Ishikawa (cell line): ENCODE measurements at regions not wholly inside any gene's neighbourhood (a gene's known extent, or its start where the extent isn't known, plus 50 kb on each side); places are given as distances from the start of the nearest gene placed in this dataset.
A peak's percentile ranks its signal among the peaks of the same experiment; 100 is the strongest.

Experiments used
- CEBPB ChIP-seq: IDR thresholded peaks from 2 replicates; pipeline ENCODE4 v1.6.1; 2012
- CREB1 ChIP-seq: IDR thresholded peaks from 2 replicates; pipeline ENCODE4 v1.6.1; 2012; ENCODE audit warnings: low read depth
- EGR1 ChIP-seq: IDR thresholded peaks from 2 replicates; pipeline ENCODE4 v1.6.1; 2012
- EP300 ChIP-seq: IDR thresholded peaks from 2 replicates; pipeline ENCODE4 v1.6.1; 2012; ENCODE audit warnings: borderline replicate concordance
- FOXM1 ChIP-seq: IDR thresholded peaks from 2 replicates; pipeline ENCODE4 v1.6.1; 2012; ENCODE audit warnings: low read depth, borderline replicate concordance
- NFIC ChIP-seq: IDR thresholded peaks from 2 replicates; pipeline ENCODE4 v1.6.1; 2012
- RAD21 ChIP-seq: IDR thresholded peaks from 2 replicates; pipeline ENCODE4 v1.6.1; 2012; ENCODE audit warnings: low read depth
- TAF1 ChIP-seq: IDR thresholded peaks from 2 replicates; pipeline ENCODE4 v1.6.1; 2012; ENCODE audit warnings: low read depth, mild to moderate bottlenecking
- TCF12 ChIP-seq: IDR thresholded peaks from 2 replicates; pipeline ENCODE4 v1.6.1; 2012; ENCODE audit warnings: low read depth
- TEAD4 ChIP-seq: IDR thresholded peaks from 2 replicates; pipeline ENCODE4 v1.6.1; 2012
- YY1 ChIP-seq: IDR thresholded peaks from 2 replicates; pipeline ENCODE4 v1.6.1; 2012; ENCODE audit warnings: low read depth
- ZBTB7A ChIP-seq: IDR thresholded peaks from 2 replicates; pipeline ENCODE4 v1.6.1; 2012; ENCODE audit warnings: low read depth
- TF ChIP-seq, protein P1 (sequence below): IDR thresholded peaks from 2 replicates; pipeline ENCODE4 v1.6.1; 2012
- TF ChIP-seq, protein P2 (sequence below): IDR thresholded peaks from 2 replicates; pipeline ENCODE4 v1.6.1; 2012; ENCODE audit warnings: low read depth, mild to moderate bottlenecking
- TF ChIP-seq, protein P3 (sequence below): IDR thresholded peaks from 2 replicates; pipeline ENCODE4 v1.6.1; 2012

DNA sequence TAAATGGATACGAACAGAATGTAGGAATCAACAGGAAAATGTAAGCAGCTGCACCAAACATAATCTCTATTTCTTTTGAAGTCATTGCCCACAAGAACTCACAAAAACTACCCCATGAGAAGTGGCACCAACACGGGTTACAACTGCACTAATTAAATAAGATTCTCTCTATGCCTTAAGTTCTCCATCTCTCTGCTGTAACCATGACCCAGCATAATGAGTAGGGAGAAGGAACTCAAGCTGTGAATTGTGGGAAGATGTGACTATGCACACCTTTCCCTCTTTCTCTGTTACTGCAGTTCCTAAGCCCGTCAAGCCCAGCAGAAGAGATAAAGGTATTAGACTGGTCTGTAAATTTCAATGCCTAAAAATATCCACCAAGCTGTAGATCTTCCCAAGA lies 614.0 kb downstream of the USP25 start:
- TF ChIP-seq CEBPB (no peak), ZBTB7A (no peak), TCF12 (no peak), TAF1 (no peak), EGR1 (no peak), CREB1 (no peak), EP300 (no peak), NFIC (no peak), YY1 (no peak), RAD21 (no peak), FOXM1 (no peak), TEAD4 (no peak)
- TF ChIP-seq, protein P1, sequence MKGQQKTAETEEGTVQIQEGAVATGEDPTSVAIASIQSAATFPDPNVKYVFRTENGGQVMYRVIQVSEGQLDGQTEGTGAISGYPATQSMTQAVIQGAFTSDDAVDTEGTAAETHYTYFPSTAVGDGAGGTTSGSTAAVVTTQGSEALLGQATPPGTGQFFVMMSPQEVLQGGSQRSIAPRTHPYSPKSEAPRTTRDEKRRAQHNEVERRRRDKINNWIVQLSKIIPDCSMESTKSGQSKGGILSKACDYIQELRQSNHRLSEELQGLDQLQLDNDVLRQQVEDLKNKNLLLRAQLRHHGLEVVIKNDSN: no peak
- TF ChIP-seq, protein P2, sequence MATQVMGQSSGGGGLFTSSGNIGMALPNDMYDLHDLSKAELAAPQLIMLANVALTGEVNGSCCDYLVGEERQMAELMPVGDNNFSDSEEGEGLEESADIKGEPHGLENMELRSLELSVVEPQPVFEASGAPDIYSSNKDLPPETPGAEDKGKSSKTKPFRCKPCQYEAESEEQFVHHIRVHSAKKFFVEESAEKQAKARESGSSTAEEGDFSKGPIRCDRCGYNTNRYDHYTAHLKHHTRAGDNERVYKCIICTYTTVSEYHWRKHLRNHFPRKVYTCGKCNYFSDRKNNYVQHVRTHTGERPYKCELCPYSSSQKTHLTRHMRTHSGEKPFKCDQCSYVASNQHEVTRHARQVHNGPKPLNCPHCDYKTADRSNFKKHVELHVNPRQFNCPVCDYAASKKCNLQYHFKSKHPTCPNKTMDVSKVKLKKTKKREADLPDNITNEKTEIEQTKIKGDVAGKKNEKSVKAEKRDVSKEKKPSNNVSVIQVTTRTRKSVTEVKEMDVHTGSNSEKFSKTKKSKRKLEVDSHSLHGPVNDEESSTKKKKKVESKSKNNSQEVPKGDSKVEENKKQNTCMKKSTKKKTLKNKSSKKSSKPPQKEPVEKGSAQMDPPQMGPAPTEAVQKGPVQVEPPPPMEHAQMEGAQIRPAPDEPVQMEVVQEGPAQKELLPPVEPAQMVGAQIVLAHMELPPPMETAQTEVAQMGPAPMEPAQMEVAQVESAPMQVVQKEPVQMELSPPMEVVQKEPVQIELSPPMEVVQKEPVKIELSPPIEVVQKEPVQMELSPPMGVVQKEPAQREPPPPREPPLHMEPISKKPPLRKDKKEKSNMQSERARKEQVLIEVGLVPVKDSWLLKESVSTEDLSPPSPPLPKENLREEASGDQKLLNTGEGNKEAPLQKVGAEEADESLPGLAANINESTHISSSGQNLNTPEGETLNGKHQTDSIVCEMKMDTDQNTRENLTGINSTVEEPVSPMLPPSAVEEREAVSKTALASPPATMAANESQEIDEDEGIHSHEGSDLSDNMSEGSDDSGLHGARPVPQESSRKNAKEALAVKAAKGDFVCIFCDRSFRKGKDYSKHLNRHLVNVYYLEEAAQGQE: no peak
- TF ChIP-seq, protein P3, sequence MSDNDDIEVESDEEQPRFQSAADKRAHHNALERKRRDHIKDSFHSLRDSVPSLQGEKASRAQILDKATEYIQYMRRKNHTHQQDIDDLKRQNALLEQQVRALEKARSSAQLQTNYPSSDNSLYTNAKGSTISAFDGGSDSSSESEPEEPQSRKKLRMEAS: no peak

DNA sequence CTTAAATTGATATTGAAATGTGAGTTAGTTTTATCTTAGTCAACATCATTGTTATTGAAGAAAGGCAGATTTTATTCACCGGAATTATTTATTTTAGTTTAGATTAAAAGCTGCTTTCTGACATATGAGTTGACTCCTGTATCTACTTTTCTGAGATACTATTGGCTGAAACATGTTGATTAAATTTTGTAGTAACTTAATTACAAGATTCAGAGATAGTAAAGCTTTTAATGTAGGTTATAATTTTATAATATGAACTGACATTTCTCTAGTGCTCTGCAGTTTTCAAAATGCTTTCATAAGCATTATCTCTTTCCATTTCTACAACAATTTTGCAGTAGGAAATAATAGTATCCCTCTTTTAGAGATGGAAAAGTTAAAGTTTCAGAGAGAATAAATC lies 616.0 kb downstream of the USP25 start:
- TF ChIP-seq RAD21 (no peak), CREB1 (no peak), TCF12 (no peak), CEBPB (no peak), EP300 (no peak), ZBTB7A (no peak), TAF1 (no peak), EGR1 (no peak), YY1 (no peak), NFIC (no peak)
- TF ChIP-seq, protein P2: no peak
- TF ChIP-seq, protein P3: no peak

DNA sequence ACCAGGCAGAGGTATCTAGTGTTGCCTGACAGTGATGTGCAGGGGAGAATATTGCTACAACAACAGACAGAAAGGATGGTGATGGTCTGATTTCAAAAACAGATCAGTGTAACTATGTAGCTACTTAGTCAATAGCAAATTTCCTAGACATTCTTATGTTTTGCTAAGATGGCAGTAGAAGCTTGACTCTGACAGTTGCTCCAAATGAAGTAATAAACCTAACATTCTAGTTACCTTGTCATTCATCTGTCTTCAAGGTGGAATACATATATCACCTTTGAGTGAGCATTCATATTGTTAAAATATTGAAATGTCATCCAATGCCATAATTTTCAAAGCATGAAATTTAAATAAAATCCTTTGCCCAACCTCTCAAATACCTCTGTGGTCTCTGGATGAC lies 617.4 kb downstream of the USP25 start:
- TF ChIP-seq CEBPB (no peak), FOXM1 (no peak), TEAD4 (no peak), RAD21 (no peak), YY1 (no peak)
- TF ChIP-seq, protein P1: no peak

DNA sequence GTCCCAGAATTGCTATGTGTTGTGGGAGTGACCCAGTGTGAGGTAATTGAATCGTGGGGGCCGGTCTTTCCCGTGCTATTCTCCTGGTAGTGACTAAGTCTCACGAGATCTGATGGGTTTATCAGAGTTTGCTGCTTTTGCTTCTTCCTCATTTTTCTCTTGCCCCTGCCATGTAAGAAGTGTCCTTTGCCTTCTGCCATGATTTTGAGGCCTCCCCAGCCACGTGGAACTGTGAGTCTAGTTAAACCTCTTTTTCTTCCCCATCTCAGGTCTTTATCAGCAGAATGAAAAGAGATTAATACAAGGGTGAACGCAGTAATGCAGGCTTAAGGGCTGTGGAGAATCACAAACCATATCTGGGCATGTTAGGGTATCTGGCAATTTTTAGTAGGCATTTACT lies 624.0 kb downstream of the USP25 start:
- TF ChIP-seq FOXM1 (no peak), TAF1 (no peak), RAD21 (no peak), TEAD4 (no peak), YY1 (no peak), CREB1 (no peak), EGR1 (no peak), TCF12 (no peak), EP300 (no peak), CEBPB (no peak), ZBTB7A (no peak)
- TF ChIP-seq, protein P1: no peak
- TF ChIP-seq, protein P3: no peak

DNA sequence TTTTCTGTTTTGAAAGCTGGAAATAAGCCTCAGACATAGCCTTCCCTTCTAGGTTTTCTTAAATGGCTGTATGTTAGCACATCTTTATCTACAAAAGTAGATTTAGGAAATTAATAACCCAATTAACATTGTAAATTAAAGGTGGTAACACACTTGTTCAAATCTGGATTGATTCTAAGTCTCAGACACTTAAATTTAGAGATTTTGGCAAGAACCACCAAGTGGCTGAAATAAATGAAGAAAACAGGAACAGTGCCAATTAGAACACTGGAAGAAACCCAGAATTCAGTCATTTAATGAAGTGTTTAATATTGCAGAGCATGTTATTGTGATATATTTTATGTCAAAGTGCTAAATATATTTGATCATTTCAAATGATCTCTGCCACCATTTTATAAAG lies 628.2 kb downstream of the USP25 start:
- TF ChIP-seq NFIC (peak; percentile 27), FOXM1 (no peak), EP300 (no peak), YY1 (no peak), EGR1 (no peak), ZBTB7A (no peak), TCF12 (no peak)
